ENCODE measurements at regions not wholly inside any gene's neighbourhood (a gene's known extent, or its start where the extent isn't known, plus 50 kb on each side); places are given as distances from the start of the nearest gene placed in this dataset.
A peak's percentile ranks its signal among the peaks of the same experiment; 100 is the strongest.
"Not testable (repeated sequence)": the region's sequence is repeated elsewhere in the genome, so short reads cannot be mapped to it uniquely, and the experiment has no call there.

DNA sequence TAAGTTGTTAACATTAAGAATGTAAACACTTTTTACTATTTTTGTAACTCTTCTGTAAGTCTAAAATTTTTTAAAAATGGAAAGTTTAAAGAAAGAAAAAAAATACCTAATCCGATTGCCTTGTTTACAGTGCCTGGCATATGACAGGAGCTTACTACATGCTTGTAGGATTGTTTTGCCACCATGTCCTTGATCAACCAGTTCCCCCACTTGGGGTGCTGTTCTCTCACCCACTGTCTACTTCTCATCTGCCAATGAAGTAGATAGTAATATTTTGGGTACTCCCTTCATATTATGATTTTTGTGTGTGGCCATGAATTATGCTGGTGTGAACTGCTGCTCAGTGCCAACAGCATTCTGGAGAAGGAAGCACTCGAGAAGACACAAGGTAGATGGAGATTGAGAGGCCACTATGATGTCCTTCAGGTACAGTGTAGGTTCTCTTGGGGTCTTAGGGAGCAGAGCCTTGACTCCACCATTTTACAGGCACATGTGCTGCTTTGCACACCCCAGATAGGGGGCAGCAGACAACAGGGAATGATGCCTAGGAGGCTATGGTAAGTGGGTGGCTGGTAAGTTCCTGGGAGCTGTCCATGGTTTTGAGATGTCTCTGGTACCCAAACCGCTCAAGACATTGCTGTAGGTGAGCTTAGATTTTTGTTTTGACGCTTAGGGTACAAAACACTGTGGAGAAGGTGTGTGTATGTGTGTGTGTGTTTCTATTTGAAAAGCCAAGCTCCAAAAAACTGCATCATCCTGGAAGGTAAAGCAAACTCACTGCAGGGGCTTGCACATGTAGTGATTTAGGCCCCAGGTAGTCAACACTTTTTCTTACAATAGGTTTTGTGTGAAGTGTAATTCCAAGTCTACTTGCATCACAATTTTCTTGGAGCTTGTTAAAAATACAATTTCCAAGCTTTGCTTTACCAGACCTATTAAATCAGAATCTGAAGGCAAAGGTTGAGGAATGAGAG, 494.5 kb upstream of the LARGE1 start:
- Histone ChIP-seq H3K36me3 (ENCODE audit: control insufficient read depth, insufficient read depth, low read length) (no peaks in the 10 kb centered on the region), H3K4me3 (replicated peaks; ENCODE audit: low read depth, low read length) (no peak overlapping the region), H3K27me3 (replicated peaks; ENCODE audit: control insufficient read depth, insufficient read depth, low read length) (no peaks in the 10 kb centered on the region)
- DNase-seq (ENCODE audit: extremely low read depth, insufficient read length), result peak; percentile 20
- TF ChIP-seq, protein P1, sequence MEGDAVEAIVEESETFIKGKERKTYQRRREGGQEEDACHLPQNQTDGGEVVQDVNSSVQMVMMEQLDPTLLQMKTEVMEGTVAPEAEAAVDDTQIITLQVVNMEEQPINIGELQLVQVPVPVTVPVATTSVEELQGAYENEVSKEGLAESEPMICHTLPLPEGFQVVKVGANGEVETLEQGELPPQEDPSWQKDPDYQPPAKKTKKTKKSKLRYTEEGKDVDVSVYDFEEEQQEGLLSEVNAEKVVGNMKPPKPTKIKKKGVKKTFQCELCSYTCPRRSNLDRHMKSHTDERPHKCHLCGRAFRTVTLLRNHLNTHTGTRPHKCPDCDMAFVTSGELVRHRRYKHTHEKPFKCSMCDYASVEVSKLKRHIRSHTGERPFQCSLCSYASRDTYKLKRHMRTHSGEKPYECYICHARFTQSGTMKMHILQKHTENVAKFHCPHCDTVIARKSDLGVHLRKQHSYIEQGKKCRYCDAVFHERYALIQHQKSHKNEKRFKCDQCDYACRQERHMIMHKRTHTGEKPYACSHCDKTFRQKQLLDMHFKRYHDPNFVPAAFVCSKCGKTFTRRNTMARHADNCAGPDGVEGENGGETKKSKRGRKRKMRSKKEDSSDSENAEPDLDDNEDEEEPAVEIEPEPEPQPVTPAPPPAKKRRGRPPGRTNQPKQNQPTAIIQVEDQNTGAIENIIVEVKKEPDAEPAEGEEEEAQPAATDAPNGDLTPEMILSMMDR (IDR thresholded peaks at IDR 0.05; ENCODE audit: insufficient read depth, low read length, poor library complexity, severe bottlenecking), result peak; percentile 76

DNA sequence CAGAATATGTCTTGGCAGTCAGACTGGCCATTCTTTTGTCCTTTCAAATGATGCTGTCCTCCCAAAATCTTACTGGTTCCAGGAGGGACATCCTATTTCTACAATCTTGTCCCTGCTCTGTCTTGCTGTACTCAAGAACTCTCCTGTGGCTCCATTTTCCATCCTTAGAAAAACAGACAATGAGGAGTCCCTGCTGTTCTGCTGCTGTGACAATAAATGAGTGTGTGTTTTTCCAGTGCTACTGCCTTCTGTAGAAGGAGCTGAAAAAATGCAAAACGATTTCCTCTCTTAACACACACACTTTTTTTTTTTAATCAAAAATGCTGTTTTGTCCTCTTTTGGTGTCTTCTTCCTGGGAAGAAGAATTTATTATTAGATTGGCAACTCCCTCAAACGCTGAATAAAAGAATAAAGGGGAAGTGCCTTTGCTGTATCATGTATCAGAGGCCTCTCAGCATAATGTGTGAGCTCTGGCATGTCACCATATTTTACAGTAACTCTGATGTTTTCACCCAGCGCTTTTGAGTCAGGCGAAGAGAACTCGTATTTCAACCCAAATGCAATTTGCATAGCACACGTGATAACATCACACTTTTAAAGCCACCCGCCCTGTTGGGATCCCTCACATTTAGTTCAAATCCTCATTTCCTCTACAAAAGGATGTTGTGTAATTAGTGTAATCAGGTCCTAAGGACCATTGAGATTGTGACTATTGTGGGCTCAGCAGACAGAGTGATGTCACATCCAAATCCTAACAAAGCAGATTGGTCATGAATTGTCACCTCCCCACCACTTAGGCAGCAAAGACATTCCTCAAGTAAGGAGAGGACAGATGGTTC, 496.0 kb upstream of the LARGE1 start:
- DNase-seq (ENCODE audit: extremely low read depth, insufficient read length), result no peak
- Histone ChIP-seq H3K4me3 (replicated peaks; ENCODE audit: low read depth, low read length) (no peak overlapping the region), H3K27me3 (replicated peaks; ENCODE audit: control insufficient read depth, insufficient read depth, low read length) (no peaks in the 10 kb centered on the region), H3K36me3 (ENCODE audit: control insufficient read depth, insufficient read depth, low read length) (no peaks in the 10 kb centered on the region)
- TF ChIP-seq, protein P1 (IDR thresholded peaks at IDR 0.05; ENCODE audit: insufficient read depth, low read length, poor library complexity, severe bottlenecking), result no peak

DNA sequence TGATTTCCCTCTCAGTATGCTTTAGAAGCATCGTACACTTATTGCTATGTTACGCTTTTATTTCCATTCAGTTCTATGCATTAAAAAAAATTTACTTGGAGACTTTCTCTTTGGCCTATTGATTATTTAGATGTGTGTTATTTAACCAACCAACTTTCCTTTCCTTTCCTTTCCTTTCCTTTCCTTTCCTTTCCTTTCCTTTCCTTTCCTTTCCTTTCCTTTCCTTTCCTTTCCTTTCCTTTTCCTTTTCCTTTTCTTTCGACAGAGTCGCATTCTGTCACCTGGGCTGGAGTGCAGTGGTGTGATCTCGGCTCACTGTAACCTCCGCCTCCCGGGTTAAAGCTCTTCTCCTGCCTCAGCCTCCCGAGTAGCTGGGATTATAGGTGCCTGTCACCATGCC, 502.7 kb upstream of the LARGE1 start:
- H3K27me3 ChIP-seq (replicated peaks; ENCODE audit: control insufficient read depth, insufficient read depth, low read length); H3K4me3 ChIP-seq (replicated peaks; ENCODE audit: low read depth, low read length); DNase-seq (ENCODE audit: extremely low read depth, insufficient read length); H3K36me3 ChIP-seq (ENCODE audit: control insufficient read depth, insufficient read depth, low read length): not testable (repeated sequence)

DNA sequence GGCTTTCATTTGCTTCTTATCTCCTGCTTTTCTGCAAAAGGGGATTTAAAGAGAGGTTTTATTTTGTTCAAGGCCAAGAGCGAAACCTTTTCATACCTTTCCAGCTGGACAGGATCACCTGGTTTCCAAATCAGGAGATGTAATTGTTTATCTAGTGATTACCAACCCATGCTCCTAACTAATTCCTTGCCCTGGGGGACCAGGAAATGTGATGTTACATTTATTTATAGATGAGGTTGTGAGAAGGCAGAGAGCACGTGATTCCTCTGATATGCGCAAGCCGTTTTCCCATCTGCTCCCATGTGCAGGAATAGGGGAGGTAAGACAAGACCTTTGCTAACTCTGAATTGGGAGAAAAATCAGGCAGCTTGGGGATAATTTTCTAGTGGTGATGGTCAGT, 507.2 kb upstream of the LARGE1 start:
- Histone ChIP-seq H3K36me3 (ENCODE audit: control insufficient read depth, insufficient read depth, low read length) (no peaks in the 10 kb centered on the region), H3K27me3 (replicated peaks; ENCODE audit: control insufficient read depth, insufficient read depth, low read length) (no peaks in the 10 kb centered on the region), H3K4me3 (replicated peaks; ENCODE audit: low read depth, low read length) (no peak overlapping the region)
- TF ChIP-seq, protein P1 (IDR thresholded peaks at IDR 0.05; ENCODE audit: insufficient read depth, low read length, poor library complexity, severe bottlenecking), result no peak
- DNase-seq (ENCODE audit: extremely low read depth, insufficient read length), result no peak

DNA sequence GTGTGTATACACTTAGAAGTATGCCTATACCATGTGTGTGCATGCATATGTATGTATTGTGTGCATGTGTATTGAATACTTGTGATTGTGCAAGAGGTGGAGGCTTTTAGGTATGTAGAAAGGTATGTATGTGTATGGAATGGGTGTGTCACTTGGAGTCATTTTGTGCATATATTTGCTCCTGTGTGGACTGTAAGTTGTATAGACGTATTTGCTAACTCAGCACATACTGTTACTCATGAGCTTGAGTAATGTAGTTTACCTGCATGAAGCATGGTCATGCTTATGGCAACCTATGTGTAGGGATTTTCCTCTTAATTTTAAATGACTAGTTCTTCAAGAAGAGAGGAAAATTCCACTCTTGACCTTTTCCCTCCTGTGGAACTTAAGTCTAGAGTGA, 507.6 kb upstream of the LARGE1 start:
- DNase-seq (ENCODE audit: extremely low read depth, insufficient read length), result no peak
- TF ChIP-seq, protein P1 (IDR thresholded peaks at IDR 0.05; ENCODE audit: insufficient read depth, low read length, poor library complexity, severe bottlenecking), result no peak
- Histone ChIP-seq H3K36me3 (ENCODE audit: control insufficient read depth, insufficient read depth, low read length) (no peaks in the 10 kb centered on the region), H3K27me3 (replicated peaks; ENCODE audit: control insufficient read depth, insufficient read depth, low read length) (no peaks in the 10 kb centered on the region), H3K4me3 (replicated peaks; ENCODE audit: low read depth, low read length) (no peak overlapping the region)

DNA sequence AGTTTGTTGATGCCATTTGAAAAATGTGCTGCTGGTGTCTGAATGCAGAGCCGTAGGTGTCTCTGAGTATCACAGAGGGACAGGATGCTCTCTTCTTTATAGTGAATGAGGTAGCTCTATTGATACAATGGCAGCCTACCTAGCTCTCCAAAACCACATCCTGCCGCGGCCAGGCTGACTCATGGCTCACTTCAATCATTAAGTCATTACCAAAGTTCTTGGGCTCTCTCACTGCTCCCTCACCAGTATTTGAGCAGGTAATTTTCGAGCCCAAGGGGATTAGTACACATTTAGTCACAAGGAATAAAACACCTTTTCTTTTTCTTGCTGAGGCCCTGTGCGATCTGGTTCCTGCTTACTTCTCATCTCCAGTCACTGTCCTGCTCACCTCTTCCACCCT, 509.0 kb upstream of the LARGE1 start:
- DNase-seq (ENCODE audit: extremely low read depth, insufficient read length), result no peak
- H3K27me3 ChIP-seq (replicated peaks; ENCODE audit: control insufficient read depth, insufficient read depth, low read length), result no peaks in the 10 kb centered on the region
- no peak overlapping the region for H3K4me3 ChIP-seq (replicated peaks; ENCODE audit: low read depth, low read length)
- no peaks in the 10 kb centered on the region for H3K36me3 ChIP-seq (ENCODE audit: control insufficient read depth, insufficient read depth, low read length)
- TF ChIP-seq, protein P1 (IDR thresholded peaks at IDR 0.05; ENCODE audit: insufficient read depth, low read length, poor library complexity, severe bottlenecking), result no peak

Measured in GM06990 (cell line).